ENCODE measurements at regions not wholly inside any gene's neighbourhood (a gene's known extent, or its start where the extent isn't known, plus 50 kb on each side); places are given as distances from the start of the nearest gene placed in this dataset.
A peak's percentile ranks its signal among the peaks of the same experiment; 100 is the strongest.

GRCh38 chr5:106321242-106321641 is 1349.5 kb downstream of the EFNA5 start:
- Histone ChIP-seq H4K20me1 (replicated peaks; ENCODE audit: control insufficient read depth, extremely low read depth, insufficient read depth, low read length) (no peaks in the 10 kb centered on the region), H3K36me3 (ENCODE audit: control insufficient read depth in 2 of 2, extremely low read depth in 1 of 2, insufficient read depth in 2 of 2, low read length in 2 of 2) (no peaks in the 10 kb centered on the region), H3K27me3 (ENCODE audit: control insufficient read depth in 2 of 2, insufficient read depth in 2 of 2, low read length in 2 of 2) (no peaks in the 10 kb centered on the region), H3K9ac (replicated peaks; ENCODE audit: extremely low read depth, insufficient read depth, low read length) (no peak overlapping the region), H3K9me3 (replicated peaks; ENCODE audit: control insufficient read depth, insufficient read depth, low read length) (no peaks in the 10 kb centered on the region), H3K9me1 (replicated peaks; ENCODE audit: control insufficient read depth, extremely low read depth, insufficient read depth, low read length) (no peaks in the 10 kb centered on the region), H3K79me2 (ENCODE audit: control insufficient read depth, insufficient read depth, low read length) (no peaks in the 10 kb centered on the region), H3K27ac (ENCODE audit: insufficient read depth, low read depth, low read length) (no peak overlapping the region), H3K4me2 (ENCODE audit: insufficient read depth, low read length) (no peak overlapping the region), H3K4me1 (ENCODE audit: control insufficient read depth, extremely low read depth, insufficient read depth, low read length) (no peaks in the 10 kb centered on the region), H3K4me3 (replicated peaks in 1 of 3; ENCODE audit: insufficient read depth in 1 of 3, low read depth in 1 of 3, low read length in 3 of 3) (no peak overlapping the region), H2AFZ (ENCODE audit: low read depth, low read length) (no peak overlapping the region)
- DNase-seq (ENCODE audit: low read depth, low spot score) (no peak), FAIRE-seq (peak; percentile 12)
- no peak for TF ChIP-seq MYC (IDR thresholded peaks at IDR 0.05; ENCODE audit: low read depth, low read length)
- no peak for TF ChIP-seq POLR2A (IDR thresholded peaks at IDR 0.05; ENCODE audit: low read depth, low read length)
- TF ChIP-seq FOS (IDR thresholded peaks at IDR 0.05; ENCODE audit: borderline replicate concordance, insufficient read depth, low read length), result no peak
- TF ChIP-seq GATA2 (IDR thresholded peaks at IDR 0.05; ENCODE audit: insufficient read depth, insufficient read length, low read depth, low read length), result no peak
- TF ChIP-seq EZH2 (IDR thresholded peaks at IDR 0.05; ENCODE audit: borderline replicate concordance, low read depth, low read length, severe bottlenecking), result no peak
- TF ChIP-seq POLR2AphosphoS5 (IDR thresholded peaks at IDR 0.05; ENCODE audit: insufficient read depth, low read depth, low read length), result no peak
- no peak for TF ChIP-seq CTCF (IDR thresholded peaks at IDR 0.05; ENCODE audit: extremely low read depth in 1 of 2, insufficient read depth in 1 of 2, low read depth in 1 of 2, low read length in 2 of 2)
- no peak for TF ChIP-seq JUN (IDR thresholded peaks at IDR 0.05; ENCODE audit: borderline replicate concordance, insufficient read depth, insufficient read length, low read depth)
- no peak for TF ChIP-seq MAX (IDR thresholded peaks at IDR 0.05; ENCODE audit: insufficient read depth, insufficient read length)
- ChIA-PET POLR2A (no interaction called here), CTCF (no interaction called here)
- dilution Hi-C loops (cut with MboI; ENCODE audit: extremely low pct_ligation_motif_present, low sequenced_read_pairs), result no loop called here
- intact Hi-C loops (cut with micrococcal nuclease), result no loop called here
- BruUV-seq (replicated peaks), result no TSS peak

Measured in endothelial cell of umbilical vein (primary cell).